ENCODE measurements at regions not wholly inside any gene's neighbourhood (a gene's known extent, or its start where the extent isn't known, plus 50 kb on each side); places are given as distances from the start of the nearest gene placed in this dataset.

- Mint-ChIP-seq H3K27me3 (ENCODE audit: low read depth) (peaks cover 39% of the 10 kb centered on the region), H3K9me3 (no peaks in the 10 kb centered on the region), H3K4me1 (peaks cover 10% of the 10 kb centered on the region), H3K27ac (no peak overlapping the region), H3K36me3 (no peaks in the 10 kb centered on the region), H3K4me3 (no peak overlapping the region)
- no peak for DNase-seq (ENCODE audit: low spot score in 2 of 2, unreplicated experiment in 2 of 2)
- no peak for TF ChIP-seq CTCF (IDR thresholded peaks at IDR 0.05; ENCODE audit: unreplicated experiment)
Observed at GRCh38 chr2:104023306-104023705, 830.6 kb upstream of the POU3F3 start.

- H3K27me3 Mint-ChIP-seq (ENCODE audit: low read depth) = peaks cover 39% of the 10 kb centered on the region
- H3K36me3 Mint-ChIP-seq = no peaks in the 10 kb centered on the region
- peaks cover 11% of the 10 kb centered on the region for H3K4me1 Mint-ChIP-seq
- no peak for DNase-seq (ENCODE audit: low spot score in 2 of 2, unreplicated experiment in 2 of 2)
- TF ChIP-seq CTCF (IDR thresholded peaks at IDR 0.05; ENCODE audit: unreplicated experiment) = no peak
- no peak overlapping the region for H3K27ac Mint-ChIP-seq
- no peaks in the 10 kb centered on the region for H3K9me3 Mint-ChIP-seq
- H3K4me3 Mint-ChIP-seq = no peak overlapping the region
Observed at GRCh38 chr2:104023765-104024164, 830.1 kb upstream of the POU3F3 start.

GRCh38 chr2:104025295-104025694 is 828.6 kb upstream of the POU3F3 start:
- TF ChIP-seq CTCF (IDR thresholded peaks at IDR 0.05; ENCODE audit: unreplicated experiment) = no peak
- H3K27ac Mint-ChIP-seq = no peak overlapping the region
- peaks cover 11% of the 10 kb centered on the region for H3K4me1 Mint-ChIP-seq
- H3K9me3 Mint-ChIP-seq = no peaks in the 10 kb centered on the region
- H3K36me3 Mint-ChIP-seq = no peaks in the 10 kb centered on the region
- DNase-seq (ENCODE audit: low spot score in 2 of 2, unreplicated experiment in 2 of 2) = no peak
- H3K27me3 Mint-ChIP-seq (ENCODE audit: low read depth) = peaks cover 48% of the 10 kb centered on the region
- no peak overlapping the region for H3K4me3 Mint-ChIP-seq

GRCh38 chr2:104026725-104027124 is 827.2 kb upstream of the POU3F3 start:
- Mint-ChIP-seq H3K27me3 (ENCODE audit: low read depth) (peaks cover 53% of the 10 kb centered on the region), H3K9me3 (no peaks in the 10 kb centered on the region), H3K36me3 (no peaks in the 10 kb centered on the region), H3K4me3 (no peak overlapping the region), H3K4me1 (peaks cover 11% of the 10 kb centered on the region), H3K27ac (no peak overlapping the region)
- DNase-seq (ENCODE audit: low spot score in 2 of 2, unreplicated experiment in 2 of 2) = no peak
- TF ChIP-seq CTCF (IDR thresholded peaks at IDR 0.05; ENCODE audit: unreplicated experiment) = no peak

GRCh38 chr2:104027321-104027720 is 826.6 kb upstream of the POU3F3 start:
- Mint-ChIP-seq H3K4me3 (no peak overlapping the region), H3K27ac (no peak overlapping the region), H3K4me1 (peaks cover 11% of the 10 kb centered on the region), H3K9me3 (no peaks in the 10 kb centered on the region), H3K36me3 (no peaks in the 10 kb centered on the region), H3K27me3 (ENCODE audit: low read depth) (peaks cover 52% of the 10 kb centered on the region)
- TF ChIP-seq CTCF (IDR thresholded peaks at IDR 0.05; ENCODE audit: unreplicated experiment) = no peak
- DNase-seq (ENCODE audit: low spot score in 2 of 2, unreplicated experiment in 2 of 2) = no peak

- H3K27me3 Mint-ChIP-seq (ENCODE audit: low read depth) = peaks cover 46% of the 10 kb centered on the region
- H3K36me3 Mint-ChIP-seq = no peaks in the 10 kb centered on the region
- no peak for TF ChIP-seq CTCF (IDR thresholded peaks at IDR 0.05; ENCODE audit: unreplicated experiment)
- H3K4me3 Mint-ChIP-seq = no peak overlapping the region
- H3K4me1 Mint-ChIP-seq = peaks cover 11% of the 10 kb centered on the region
- DNase-seq (ENCODE audit: low spot score in 2 of 2, unreplicated experiment in 2 of 2) = no peak
- H3K27ac Mint-ChIP-seq = no peak overlapping the region
- no peaks in the 10 kb centered on the region for H3K9me3 Mint-ChIP-seq
Observed at GRCh38 chr2:104028061-104028460, 825.9 kb upstream of the POU3F3 start.
